ENCODE measurements at regions not wholly inside any gene's neighbourhood (a gene's known extent, or its start where the extent isn't known, plus 50 kb on each side); places are given as distances from the start of the nearest gene placed in this dataset.

DNA sequence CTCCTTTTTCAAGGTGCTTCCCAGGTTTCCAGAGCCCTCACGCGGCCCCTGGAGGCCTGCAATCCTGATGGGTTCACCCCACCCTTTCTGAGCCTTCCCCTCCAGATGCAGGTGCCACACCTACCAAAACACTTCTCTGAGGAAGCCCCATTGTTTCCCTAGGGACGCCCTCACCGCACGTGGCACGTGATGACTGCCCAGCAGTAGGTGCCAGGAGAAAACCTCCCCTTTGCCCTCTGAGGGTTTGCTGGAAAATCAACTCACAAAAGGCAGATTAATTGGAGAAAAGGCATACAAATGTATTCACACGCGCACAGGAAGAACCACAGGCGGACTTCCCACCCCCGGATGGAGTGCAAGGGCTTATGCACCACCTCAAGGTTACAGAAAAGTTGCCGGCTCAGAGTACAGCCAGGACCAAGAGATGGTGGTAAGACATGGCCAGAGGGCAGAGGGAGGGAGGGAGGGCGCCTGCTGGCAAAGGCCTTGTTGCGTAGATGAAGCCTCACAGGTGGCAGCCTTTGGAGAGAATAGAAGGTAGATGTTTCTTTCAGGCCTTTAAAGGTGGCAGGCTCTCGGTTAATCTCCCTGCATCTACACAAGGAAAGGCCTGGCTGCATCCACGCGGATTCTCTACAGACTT is 269.4 kb upstream of the RAB6C start:
- no TSS peak for BruUV-seq (replicated peaks)
- CTCF ChIA-PET, result no interaction called here
- H3K36me3 ChIP-seq (ENCODE audit: low read depth), result no peaks in the 10 kb centered on the region
- DNase-seq, result no peak
- H3K27ac ChIP-seq, result no peak overlapping the region
- H3K4me3 ChIP-seq, result no peak overlapping the region
- intact Hi-C loops (cut with micrococcal nuclease; ENCODE audit: unreplicated experiment), result no loop called here
- H3K27me3 ChIP-seq (ENCODE audit: insufficient read depth, low read depth), result peaks cover 55% of the 10 kb centered on the region
- no peaks in the 10 kb centered on the region for H3F3A ChIP-seq (ENCODE audit: insufficient read depth, low read depth)
- no peak overlapping the region for H2AFZ ChIP-seq
- no peaks in the 10 kb centered on the region for H3K79me2 ChIP-seq (ENCODE audit: low read depth)
- TF ChIP-seq, protein P1, sequence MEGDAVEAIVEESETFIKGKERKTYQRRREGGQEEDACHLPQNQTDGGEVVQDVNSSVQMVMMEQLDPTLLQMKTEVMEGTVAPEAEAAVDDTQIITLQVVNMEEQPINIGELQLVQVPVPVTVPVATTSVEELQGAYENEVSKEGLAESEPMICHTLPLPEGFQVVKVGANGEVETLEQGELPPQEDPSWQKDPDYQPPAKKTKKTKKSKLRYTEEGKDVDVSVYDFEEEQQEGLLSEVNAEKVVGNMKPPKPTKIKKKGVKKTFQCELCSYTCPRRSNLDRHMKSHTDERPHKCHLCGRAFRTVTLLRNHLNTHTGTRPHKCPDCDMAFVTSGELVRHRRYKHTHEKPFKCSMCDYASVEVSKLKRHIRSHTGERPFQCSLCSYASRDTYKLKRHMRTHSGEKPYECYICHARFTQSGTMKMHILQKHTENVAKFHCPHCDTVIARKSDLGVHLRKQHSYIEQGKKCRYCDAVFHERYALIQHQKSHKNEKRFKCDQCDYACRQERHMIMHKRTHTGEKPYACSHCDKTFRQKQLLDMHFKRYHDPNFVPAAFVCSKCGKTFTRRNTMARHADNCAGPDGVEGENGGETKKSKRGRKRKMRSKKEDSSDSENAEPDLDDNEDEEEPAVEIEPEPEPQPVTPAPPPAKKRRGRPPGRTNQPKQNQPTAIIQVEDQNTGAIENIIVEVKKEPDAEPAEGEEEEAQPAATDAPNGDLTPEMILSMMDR (conservative IDR thresholded peaks at IDR 0.05), result no peak
- no peak for TF ChIP-seq EZH2 (IDR thresholded peaks at IDR 0.05; ENCODE audit: low read depth)
- H3K9me3 ChIP-seq (ENCODE audit: insufficient read depth, low read depth), result no peaks in the 10 kb centered on the region
- H4K20me1 ChIP-seq (ENCODE audit: insufficient read depth), result no peaks in the 10 kb centered on the region; the same call in 1 of the 2 replicates
- no peaks in the 10 kb centered on the region for H3K4me1 ChIP-seq (replicated peaks; ENCODE audit: insufficient read depth)
- H3K4me2 ChIP-seq, result no peak overlapping the region
- POLR2A ChIA-PET (ENCODE audit: unreplicated experiment), result no interaction called here
- no peaks in the 10 kb centered on the region for H3K9me2 ChIP-seq (ENCODE audit: insufficient read depth)

DNA sequence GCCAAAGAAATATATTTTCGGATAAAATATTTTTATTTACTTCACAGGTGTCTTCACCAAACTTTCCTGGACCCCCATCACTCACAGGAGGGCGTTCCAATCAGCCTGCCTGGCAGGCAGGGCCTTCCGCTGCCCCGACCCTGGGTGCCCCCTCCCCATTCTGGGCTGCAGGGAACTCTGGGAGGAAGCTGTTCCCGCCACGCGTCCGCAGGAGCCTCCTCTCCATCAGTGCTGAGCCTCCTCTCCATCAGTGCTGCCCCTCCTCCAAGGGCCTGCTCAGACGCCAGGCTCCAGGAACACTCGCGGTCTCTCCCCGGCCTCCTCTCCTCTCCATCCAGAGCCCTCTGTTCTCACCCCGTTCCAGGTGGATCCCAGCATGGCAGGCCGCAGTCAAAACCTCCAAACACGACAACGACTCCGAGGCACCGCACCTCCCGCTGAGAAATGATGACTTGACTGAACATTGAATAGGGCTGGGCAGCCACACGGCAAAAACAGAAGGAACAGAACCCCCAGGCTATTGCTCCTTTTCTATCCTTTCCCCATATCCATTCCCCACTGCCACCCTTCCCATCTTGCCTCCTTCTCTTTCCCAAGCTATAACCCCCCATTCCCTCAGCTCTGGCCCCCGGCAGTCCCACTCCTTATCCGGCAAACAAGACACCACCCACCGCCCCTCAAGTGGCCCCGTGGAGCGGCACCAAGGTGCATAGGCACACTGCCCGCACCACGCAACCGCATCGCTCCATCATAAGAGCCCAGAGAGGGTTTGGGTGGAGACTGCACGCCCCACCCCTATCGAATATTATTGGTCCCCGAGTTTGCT is 268.6 kb upstream of the RAB6C start:
- no peaks in the 10 kb centered on the region for H3K4me1 ChIP-seq (replicated peaks; ENCODE audit: insufficient read depth)
- no peaks in the 10 kb centered on the region for H4K20me1 ChIP-seq (ENCODE audit: insufficient read depth)
- no peaks in the 10 kb centered on the region for H3K9me3 ChIP-seq (ENCODE audit: insufficient read depth, low read depth)
- no peak overlapping the region for H3K4me2 ChIP-seq
- no peak for DNase-seq
- no peak overlapping the region for H3K4me3 ChIP-seq
- H3K27ac ChIP-seq, result no peak overlapping the region
- H3K79me2 ChIP-seq (ENCODE audit: low read depth), result no peaks in the 10 kb centered on the region
- TF ChIP-seq, protein P1 (conservative IDR thresholded peaks at IDR 0.05), result no peak
- TF ChIP-seq EZH2 (IDR thresholded peaks at IDR 0.05; ENCODE audit: low read depth), result no peak
- POLR2A ChIA-PET (ENCODE audit: unreplicated experiment), result no interaction called here
- CTCF ChIA-PET, result no interaction called here
- intact Hi-C loops (cut with micrococcal nuclease; ENCODE audit: unreplicated experiment), result no loop called here
- H3F3A ChIP-seq (ENCODE audit: insufficient read depth, low read depth), result no peaks in the 10 kb centered on the region
- no peaks in the 10 kb centered on the region for H3K9me2 ChIP-seq (ENCODE audit: insufficient read depth)
- H3K36me3 ChIP-seq (ENCODE audit: low read depth), result no peaks in the 10 kb centered on the region
- no peak overlapping the region for H2AFZ ChIP-seq
- no TSS peak for BruUV-seq (replicated peaks)
- peaks cover 63% of the 10 kb centered on the region for H3K27me3 ChIP-seq (ENCODE audit: insufficient read depth, low read depth)

DNA sequence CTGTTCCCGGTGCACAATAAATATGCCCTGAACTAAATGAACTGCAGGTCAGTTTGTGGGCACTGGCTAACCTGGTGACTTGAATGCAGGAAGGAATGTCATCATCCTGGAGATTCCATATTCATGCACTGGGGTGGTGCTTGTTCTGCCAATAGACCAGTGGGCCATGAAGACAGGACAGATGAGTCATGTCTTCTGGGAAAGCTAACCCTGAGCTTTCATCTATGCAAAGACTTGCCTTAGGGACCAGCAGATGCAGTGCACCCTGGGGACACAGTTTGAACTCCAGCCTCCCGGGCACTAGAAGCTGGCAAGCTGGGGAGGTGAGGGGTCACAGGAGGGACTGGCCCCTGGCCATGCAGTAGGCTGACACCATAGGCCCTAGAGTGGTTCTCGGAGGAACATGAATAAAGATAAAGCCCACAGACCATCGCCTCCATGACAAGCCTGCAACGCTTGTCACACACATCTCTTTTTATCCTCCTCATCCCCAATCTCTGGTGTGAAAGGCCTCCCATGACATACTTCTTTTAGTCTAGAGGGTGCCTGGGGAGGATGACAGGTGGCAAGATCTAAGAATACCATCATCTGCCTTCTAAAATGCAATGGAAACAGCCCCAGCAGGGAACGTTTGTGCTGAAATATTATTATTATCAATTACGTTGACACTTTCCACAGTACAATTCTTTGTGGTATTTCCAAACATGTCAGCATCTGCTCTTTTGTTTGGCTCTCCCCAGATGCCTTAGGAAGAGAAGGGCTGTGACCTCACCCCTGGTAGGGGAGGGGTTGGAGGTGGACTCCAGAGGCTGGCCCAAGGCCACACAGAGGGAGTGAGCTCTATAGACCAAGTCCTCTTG is 267.4 kb upstream of the RAB6C start:
- ChIA-PET POLR2A (ENCODE audit: unreplicated experiment) (no interaction called here), CTCF (no interaction called here)
- H3K36me3 ChIP-seq (ENCODE audit: low read depth), result no peaks in the 10 kb centered on the region
- H3K4me2 ChIP-seq, result no peak overlapping the region
- no peaks in the 10 kb centered on the region for H3K79me2 ChIP-seq (ENCODE audit: low read depth)
- H3K27ac ChIP-seq, result no peak overlapping the region
- H3K9me3 ChIP-seq (ENCODE audit: insufficient read depth, low read depth), result no peaks in the 10 kb centered on the region
- intact Hi-C loops (cut with micrococcal nuclease; ENCODE audit: unreplicated experiment), result no loop called here
- H4K20me1 ChIP-seq (ENCODE audit: insufficient read depth), result no peaks in the 10 kb centered on the region
- no TSS peak for BruUV-seq (replicated peaks)
- no peak overlapping the region for H3K4me3 ChIP-seq
- H2AFZ ChIP-seq, result no peak overlapping the region
- no peaks in the 10 kb centered on the region for H3K9me2 ChIP-seq (ENCODE audit: insufficient read depth)
- DNase-seq, result no peak
- no peaks in the 10 kb centered on the region for H3K4me1 ChIP-seq (replicated peaks; ENCODE audit: insufficient read depth)
- peaks cover 72% of the 10 kb centered on the region for H3K27me3 ChIP-seq (ENCODE audit: insufficient read depth, low read depth)
- no peaks in the 10 kb centered on the region for H3F3A ChIP-seq (ENCODE audit: insufficient read depth, low read depth)
- no peak for TF ChIP-seq EZH2 (IDR thresholded peaks at IDR 0.05; ENCODE audit: low read depth)
- TF ChIP-seq, protein P1 (conservative IDR thresholded peaks at IDR 0.05), result no peak
